ENCODE measurements at regions not wholly inside any gene's neighbourhood (a gene's known extent, or its start where the extent isn't known, plus 50 kb on each side); places are given as distances from the start of the nearest gene placed in this dataset.

DNA sequence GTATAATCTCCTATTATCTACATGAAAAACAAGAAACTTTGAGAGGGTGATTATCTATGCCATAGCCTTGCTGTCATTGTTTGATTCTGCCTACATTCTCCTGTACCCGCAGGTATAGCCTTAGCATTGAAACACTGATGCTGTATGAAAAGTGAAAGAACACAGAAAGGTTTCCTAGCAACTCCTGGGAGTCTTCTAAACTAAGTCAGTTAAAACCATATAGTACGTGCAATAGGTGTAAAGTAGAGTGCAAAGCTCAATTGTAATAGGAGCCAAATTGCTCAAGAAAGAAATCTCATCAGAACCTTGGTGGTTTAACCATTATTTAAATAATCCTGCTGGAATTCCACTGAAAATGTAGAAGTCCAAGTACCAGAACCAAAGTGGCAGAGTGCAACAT lies 489.7 kb downstream of the PCDH10 start:
- in situ Hi-C loops (cut with HindIII; ENCODE audit: low pct_unique_long_range_greater_than_20kb, low sequenced_read_pairs) (no loop called here), intact Hi-C loops (cut with micrococcal nuclease; ENCODE audit: unreplicated experiment) (no loop called here)
- Histone ChIP-seq H3K36me3 (ENCODE audit: control insufficient read depth, insufficient read depth, low read length) (no peaks in the 10 kb centered on the region), H3K27ac (ENCODE audit: low read length) (no peak overlapping the region), H3K9me3 (ENCODE audit: control insufficient read depth, insufficient read depth, low read depth, low read length) (no peaks in the 10 kb centered on the region), H3K27me3 (ENCODE audit: control insufficient read depth, insufficient read depth, low read length) (no peaks in the 10 kb centered on the region), H3K4me1 (ENCODE audit: control insufficient read depth, insufficient read depth, low read length) (no peaks in the 10 kb centered on the region), H3K4me3 (ENCODE audit: low read depth in 2 of 2, low read length in 2 of 2) (no peak overlapping the region)
- ATAC-seq, result no peak
- no TSS peak for BruUV-seq (replicated peaks)
- TF ChIP-seq, protein P1, sequence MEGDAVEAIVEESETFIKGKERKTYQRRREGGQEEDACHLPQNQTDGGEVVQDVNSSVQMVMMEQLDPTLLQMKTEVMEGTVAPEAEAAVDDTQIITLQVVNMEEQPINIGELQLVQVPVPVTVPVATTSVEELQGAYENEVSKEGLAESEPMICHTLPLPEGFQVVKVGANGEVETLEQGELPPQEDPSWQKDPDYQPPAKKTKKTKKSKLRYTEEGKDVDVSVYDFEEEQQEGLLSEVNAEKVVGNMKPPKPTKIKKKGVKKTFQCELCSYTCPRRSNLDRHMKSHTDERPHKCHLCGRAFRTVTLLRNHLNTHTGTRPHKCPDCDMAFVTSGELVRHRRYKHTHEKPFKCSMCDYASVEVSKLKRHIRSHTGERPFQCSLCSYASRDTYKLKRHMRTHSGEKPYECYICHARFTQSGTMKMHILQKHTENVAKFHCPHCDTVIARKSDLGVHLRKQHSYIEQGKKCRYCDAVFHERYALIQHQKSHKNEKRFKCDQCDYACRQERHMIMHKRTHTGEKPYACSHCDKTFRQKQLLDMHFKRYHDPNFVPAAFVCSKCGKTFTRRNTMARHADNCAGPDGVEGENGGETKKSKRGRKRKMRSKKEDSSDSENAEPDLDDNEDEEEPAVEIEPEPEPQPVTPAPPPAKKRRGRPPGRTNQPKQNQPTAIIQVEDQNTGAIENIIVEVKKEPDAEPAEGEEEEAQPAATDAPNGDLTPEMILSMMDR (IDR thresholded peaks at IDR 0.05), result no peak
- no peak for TF ChIP-seq TCF7L2 (IDR thresholded peaks at IDR 0.05; ENCODE audit: low read depth, low read length)
- no peak for TF ChIP-seq POLR2AphosphoS5 (IDR thresholded peaks at IDR 0.05; ENCODE audit: low read depth, low read length)
- TF ChIP-seq, protein P2, sequence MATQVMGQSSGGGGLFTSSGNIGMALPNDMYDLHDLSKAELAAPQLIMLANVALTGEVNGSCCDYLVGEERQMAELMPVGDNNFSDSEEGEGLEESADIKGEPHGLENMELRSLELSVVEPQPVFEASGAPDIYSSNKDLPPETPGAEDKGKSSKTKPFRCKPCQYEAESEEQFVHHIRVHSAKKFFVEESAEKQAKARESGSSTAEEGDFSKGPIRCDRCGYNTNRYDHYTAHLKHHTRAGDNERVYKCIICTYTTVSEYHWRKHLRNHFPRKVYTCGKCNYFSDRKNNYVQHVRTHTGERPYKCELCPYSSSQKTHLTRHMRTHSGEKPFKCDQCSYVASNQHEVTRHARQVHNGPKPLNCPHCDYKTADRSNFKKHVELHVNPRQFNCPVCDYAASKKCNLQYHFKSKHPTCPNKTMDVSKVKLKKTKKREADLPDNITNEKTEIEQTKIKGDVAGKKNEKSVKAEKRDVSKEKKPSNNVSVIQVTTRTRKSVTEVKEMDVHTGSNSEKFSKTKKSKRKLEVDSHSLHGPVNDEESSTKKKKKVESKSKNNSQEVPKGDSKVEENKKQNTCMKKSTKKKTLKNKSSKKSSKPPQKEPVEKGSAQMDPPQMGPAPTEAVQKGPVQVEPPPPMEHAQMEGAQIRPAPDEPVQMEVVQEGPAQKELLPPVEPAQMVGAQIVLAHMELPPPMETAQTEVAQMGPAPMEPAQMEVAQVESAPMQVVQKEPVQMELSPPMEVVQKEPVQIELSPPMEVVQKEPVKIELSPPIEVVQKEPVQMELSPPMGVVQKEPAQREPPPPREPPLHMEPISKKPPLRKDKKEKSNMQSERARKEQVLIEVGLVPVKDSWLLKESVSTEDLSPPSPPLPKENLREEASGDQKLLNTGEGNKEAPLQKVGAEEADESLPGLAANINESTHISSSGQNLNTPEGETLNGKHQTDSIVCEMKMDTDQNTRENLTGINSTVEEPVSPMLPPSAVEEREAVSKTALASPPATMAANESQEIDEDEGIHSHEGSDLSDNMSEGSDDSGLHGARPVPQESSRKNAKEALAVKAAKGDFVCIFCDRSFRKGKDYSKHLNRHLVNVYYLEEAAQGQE (IDR thresholded peaks at IDR 0.05; ENCODE audit: insufficient read depth in 1 of 2, low read depth in 2 of 2, low read length in 1 of 2), result no peak
- TF ChIP-seq SIN3A (IDR thresholded peaks at IDR 0.05; ENCODE audit: borderline replicate concordance, insufficient read depth, low read depth, low read length), result no peak
- DNase-seq (ENCODE audit: low read depth, low spot score), result no peak
- POLR2A ChIA-PET, result no interaction called here
- CTCF ChIA-PET, result no interaction called here

DNA sequence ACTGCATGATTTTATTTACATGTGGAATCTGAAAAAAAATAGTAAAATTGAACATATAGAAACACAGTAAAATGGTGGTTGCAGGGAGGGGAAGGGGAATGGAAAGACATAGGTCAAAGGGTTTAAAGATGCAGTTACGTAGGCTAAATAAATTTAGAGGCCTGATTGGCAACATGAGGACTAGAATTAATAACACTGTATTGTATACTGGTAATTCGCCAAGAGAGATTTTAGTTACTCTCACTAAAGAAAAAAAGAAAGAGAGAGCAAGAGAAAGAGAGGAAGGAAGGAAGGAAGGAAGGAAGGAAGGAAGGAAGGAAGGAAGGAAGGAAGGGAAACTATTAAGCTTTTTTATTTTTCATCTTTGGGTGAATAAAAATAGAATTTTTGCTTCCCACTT lies 488.1 kb downstream of the PCDH10 start:
- ATAC-seq (no peak), DNase-seq (ENCODE audit: low read depth, low spot score) (no peak)
- ChIA-PET CTCF (no interaction called here), POLR2A (no interaction called here)
- intact Hi-C loops (cut with micrococcal nuclease; ENCODE audit: unreplicated experiment), result no loop called here
- Histone ChIP-seq H3K27ac (ENCODE audit: low read length) (no peak overlapping the region), H3K9me3 (ENCODE audit: control insufficient read depth, insufficient read depth, low read depth, low read length) (no peaks in the 10 kb centered on the region), H3K4me3 (ENCODE audit: low read depth in 2 of 2, low read length in 2 of 2) (no peak overlapping the region), H3K27me3 (ENCODE audit: control insufficient read depth, insufficient read depth, low read length) (no peaks in the 10 kb centered on the region), H3K4me1 (ENCODE audit: control insufficient read depth, insufficient read depth, low read length) (no peaks in the 10 kb centered on the region), H3K36me3 (ENCODE audit: control insufficient read depth, insufficient read depth, low read length) (no peaks in the 10 kb centered on the region)
- BruUV-seq (replicated peaks), result no TSS peak
- in situ Hi-C loops (cut with HindIII; ENCODE audit: low pct_unique_long_range_greater_than_20kb, low sequenced_read_pairs), result no loop called here
- TF ChIP-seq POLR2AphosphoS5 (IDR thresholded peaks at IDR 0.05; ENCODE audit: low read depth, low read length) (no peak), SIN3A (IDR thresholded peaks at IDR 0.05; ENCODE audit: borderline replicate concordance, insufficient read depth, low read depth, low read length) (no peak), TCF7L2 (IDR thresholded peaks at IDR 0.05; ENCODE audit: low read depth, low read length) (no peak)
- TF ChIP-seq, protein P2 (IDR thresholded peaks at IDR 0.05; ENCODE audit: insufficient read depth in 1 of 2, low read depth in 2 of 2, low read length in 1 of 2), result no peak
- TF ChIP-seq, protein P1 (IDR thresholded peaks at IDR 0.05), result no peak

Measured in Panc1 (cell line).